B cell (primary cell): ENCODE measurements at regions not wholly inside any gene's neighbourhood (a gene's known extent, or its start where the extent isn't known, plus 50 kb on each side); places are given as distances from the start of the nearest gene placed in this dataset.

Experiments used
- ATAC-seq: fragments of 200-7000 bp; cut with Tn5 transposase; one replicate; pipeline ENCODE4 v1.10.0; 2021; ENCODE audit warnings: low read depth, mild to moderate bottlenecking, moderate number of reproducible peaks, moderate library complexity
- CTCF ChIA-PET: fragments of 350-600 bp; sonication (Branson Sonifier 250); formaldehyde crosslinking; loops from one replicate; lab custom pipeline; 2021; ENCODE audit warnings: antibody characterized with exemption, inconsistent platforms; lab: Charles Lee
- POLR2A ChIA-PET: fragments of 350-600 bp; sonication (Branson Sonifier 250); formaldehyde crosslinking; loops from one replicate; lab custom pipeline; 2021; ENCODE audit warnings: antibody characterized with exemption; lab: Charles Lee
- DNase-seq: peaks from one replicate; pipeline ENCODE4 v3.0.0; 2013
- H2AFZ ChIP-seq: 2 replicates; pipeline ENCODE4 v1.6.1; 2012; ENCODE audit warnings: mild to moderate bottlenecking, low read depth, low read length; ENCODE audit not compliant: insufficient read depth, poor library complexity, severe bottlenecking
- H3K27ac ChIP-seq, 2 donors: 1 replicate in 1 of 2; 2 replicates in 1 of 2; pipeline ENCODE4 v1.5.1; 2012 to 2013; ENCODE audit warnings: low read length in 2 of 2, mild to moderate bottlenecking in 2 of 2, moderate library complexity in 1 of 2
- H3K27me3 ChIP-seq, 4 experiments: fragments of 200-600 bp in 1 of 4; sonication (generic) in 1 of 4; replicated peaks in 1 of 4; 1 replicate in 2 of 4; 2 replicates in 2 of 4; pipeline versions ENCODE4 v1.6.1 to v1.7.0; 2013 to 2016; ENCODE audit warnings: low read length in 3 of 4, mild to moderate bottlenecking in 2 of 4, mixed read lengths in 1 of 4, moderate library complexity in 1 of 4; ENCODE audit not compliant: insufficient read depth in 4 of 4, control insufficient read depth in 3 of 4; ENCODE audit errors: control extremely low read depth in 1 of 4
- H3K36me3 ChIP-seq, 2 experiments: replicated peaks in 1 of 2; 1 replicate in 1 of 2; 2 replicates in 1 of 2; pipeline versions ENCODE4 v1.6.1 to v1.7.1; 2013; ENCODE audit warnings: low read length in 1 of 2; ENCODE audit not compliant: insufficient read depth in 2 of 2, control insufficient read depth in 1 of 2; ENCODE audit errors: control extremely low read depth in 1 of 2, extremely low read depth in 1 of 2
- H3K4me1 ChIP-seq, 2 donors: fragments of 200-600 bp in 1 of 2; sonication (generic) in 1 of 2; 1 replicate in 1 of 2; 2 replicates in 1 of 2; pipeline versions ENCODE4 v1.5.1 to v1.6.1; 2013 to 2017; ENCODE audit warnings: low read length in 2 of 2; ENCODE audit not compliant: control insufficient read depth in 2 of 2, insufficient read depth in 2 of 2
- H3K4me2 ChIP-seq: replicated peaks from 2 replicates; pipeline ENCODE3; 2012; ENCODE audit warnings: mild to moderate bottlenecking, low read depth, low read length; ENCODE audit not compliant: poor library complexity, severe bottlenecking
- H3K4me3 ChIP-seq, 5 experiments: fragments of 200-600 bp in 1 of 5; sonication (generic) in 1 of 5; 1 replicate in 3 of 5; 2 replicates in 2 of 5; pipeline versions ENCODE4 v1.5.1 to v1.7.0; 2011 to 2016; ENCODE audit warnings: low read length in 4 of 5, mild to moderate bottlenecking in 4 of 5, low read depth in 2 of 5, control low read depth in 1 of 5, moderate library complexity in 1 of 5; ENCODE audit not compliant: insufficient read depth in 1 of 5; ENCODE audit errors: control extremely low read depth in 1 of 5, extremely low read depth in 1 of 5
- H3K79me2 ChIP-seq: fragments of 200-600 bp; sonication (generic); one replicate; pipeline ENCODE4 v1.6.0; 2016; ENCODE audit warnings: low read length; ENCODE audit not compliant: control insufficient read depth, insufficient read depth
- H3K9ac ChIP-seq: fragments of 200-600 bp; sonication (generic); 2 replicates; pipeline ENCODE4 v1.6.1; 2017; ENCODE audit warnings: mild to moderate bottlenecking, low read length, moderate library complexity
- H3K9me3 ChIP-seq, 3 donors: one replicate each; pipeline versions ENCODE4 v1.6.1 to v1.7.1; 2013; ENCODE audit warnings: low read length in 2 of 3; ENCODE audit not compliant: control insufficient read depth in 2 of 3, insufficient read depth in 1 of 3; ENCODE audit errors: control extremely low read depth in 1 of 3
- H4K20me1 ChIP-seq: 2 replicates; pipeline ENCODE4 v1.6.0; 2012; ENCODE audit warnings: mild to moderate bottlenecking, low read length; ENCODE audit not compliant: insufficient read depth, control insufficient read depth, poor library complexity, severe bottlenecking
- H3K27ac Mint-ChIP-seq: one replicate; pipeline ENCODE4 v1.8.0; 2021; ENCODE audit warnings: mixed read lengths
- H3K27me3 Mint-ChIP-seq: one replicate; pipeline ENCODE4 v1.8.0; 2021; ENCODE audit warnings: mixed read lengths
- H3K4me1 Mint-ChIP-seq: one replicate; pipeline ENCODE4 v1.8.0; 2021; ENCODE audit warnings: mixed read lengths
- H3K4me3 Mint-ChIP-seq: one replicate; pipeline ENCODE4 v1.8.0; 2021; ENCODE audit warnings: mixed read lengths
- H3K9me3 Mint-ChIP-seq: one replicate; pipeline ENCODE4 v1.8.0; 2022; ENCODE audit warnings: mixed read lengths; ENCODE audit not compliant: insufficient read depth
- CTCF ChIP-seq: fragments of 200-600 bp; IDR thresholded peaks from one replicate; pipeline ENCODE4 v1.8.0; 2022; ENCODE audit warnings: antibody characterized with exemption, mild to moderate bottlenecking
- EZH2 ChIP-seq: IDR thresholded peaks from 2 replicates; pipeline ENCODE4 v1.6.1; 2012; ENCODE audit warnings: borderline replicate concordance, low read depth, mild to moderate bottlenecking, moderate library complexity, low read length; ENCODE audit not compliant: insufficient read depth, poor library complexity, severe bottlenecking
- WGBS: methylation state at CpG from one replicate; pipeline ENCODE4 v1.1.5; 2013; ENCODE audit warnings: missing lambda C conversion rate; ENCODE audit not compliant: insufficient coverage; 5-methylcytosine and 5-hydroxymethylcytosine counted together
- intact Hi-C: fragments of 100-400 bp; cut with micrococcal nuclease; formaldehyde crosslinking; loops from one replicate; pipeline ENCODE4 v1.10.0; 2022

GRCh38 chr20:61189534-61189933 lies 62.5 kb upstream of the CDH4 start:
- Histone ChIP-seq H3K4me3 (no peak overlapping the region), H3K36me3 (no peaks in the 10 kb centered on the region), H3K27ac (no peak overlapping the region), H3K79me2 (no peaks in the 10 kb centered on the region), H3K4me2 (no peak overlapping the region), H3K9ac (no peak overlapping the region), H3K9me3 (peaks cover 0 to 10% (median 0%) of the 10 kb centered on the region in 3 donors), H4K20me1 (no peaks in the 10 kb centered on the region), H3K27me3 (no peaks in the 10 kb centered on the region), H3K4me1 (no peaks in the 10 kb centered on the region), H2AFZ (no peak overlapping the region)
- Mint-ChIP-seq H3K4me3 (no peak overlapping the region), H3K27ac (no peak overlapping the region), H3K27me3 (no peaks in the 10 kb centered on the region), H3K4me1 (no peaks in the 10 kb centered on the region), H3K9me3 (no peaks in the 10 kb centered on the region)
- ATAC-seq (no peak), DNase-seq (no peak)
- intact Hi-C loops: no loop called here
- WGBS: no CpG with 5 or more reads among the region's 1 CpG
- TF ChIP-seq EZH2 (no peak), CTCF (no peak)
- ChIA-PET CTCF (no interaction called here), POLR2A (no interaction called here)

- H3K4me2 ChIP-seq: no peak overlapping the region
- Mint-ChIP-seq H3K27me3 (no peaks in the 10 kb centered on the region), H3K4me3 (no peak overlapping the region), H3K9me3 (no peaks in the 10 kb centered on the region), H3K27ac (no peak overlapping the region), H3K4me1 (no peaks in the 10 kb centered on the region)
- TF ChIP-seq CTCF (no peak), EZH2 (no peak)
- ATAC-seq (no peak), DNase-seq (no peak)
- peaks cover 0 to 15% (median 0%) of the 10 kb centered on the region in 3 donors for H3K9me3 ChIP-seq
- CTCF ChIA-PET: no interaction called here
- H4K20me1 ChIP-seq: no peaks in the 10 kb centered on the region
- no peaks in the 10 kb centered on the region for H3K4me1 ChIP-seq
- no peaks in the 10 kb centered on the region for H3K36me3 ChIP-seq
- H3K79me2 ChIP-seq: no peaks in the 10 kb centered on the region
- no peak overlapping the region for H3K9ac ChIP-seq
- intact Hi-C loops: no loop called here
- H2AFZ ChIP-seq: no peak overlapping the region
- no peak overlapping the region for H3K4me3 ChIP-seq
- 95% methylated on average over 5 of the region's 9 CpGs for WGBS
- no peaks in the 10 kb centered on the region for H3K27me3 ChIP-seq
- no peak overlapping the region for H3K27ac ChIP-seq
- POLR2A ChIA-PET: no interaction called here
Measured at GRCh38 chr20:61191096-61191495, 61.0 kb upstream of the CDH4 start.
